Thyroid gland (tissue), 4 donors: ENCODE measurements at regions not wholly inside any gene's neighbourhood (a gene's known extent, or its start where the extent isn't known, plus 50 kb on each side); places are given as distances from the start of the nearest gene placed in this dataset.

Experiments
- DNase-seq, 2 donors: peaks; one replicate each; pipeline ENCODE4 v3.0.0-alpha.2; 2019
- H3K27ac ChIP-seq, 3 donors: fragments of 200-600 bp; sonication (generic); 1 replicate in 2 of 3; 2 replicates in 1 of 3; pipeline ENCODE4 v1.5.1; 2016 to 2019; ENCODE audit warnings: mild to moderate bottlenecking in 1 of 3, moderate library complexity in 1 of 3
- H3K27me3 ChIP-seq: fragments of 200-600 bp; sonication (generic); one replicate; pipeline ENCODE4 v1.5.1; 2019
- H3K36me3 ChIP-seq, 2 donors: fragments of 200-600 bp; sonication (generic); one replicate each; pipeline ENCODE4 v1.5.1; 2016 to 2019
- H3K4me1 ChIP-seq, 2 donors: fragments of 200-600 bp; sonication (generic); one replicate each; pipeline ENCODE4 v1.5.1; 2017 to 2019
- H3K4me3 ChIP-seq, 3 donors: fragments of 200-600 bp; sonication (generic); replicated peaks in 1 of 3; 1 replicate in 2 of 3; 2 replicates in 1 of 3; pipeline ENCODE4 v1.5.1; 2016; ENCODE audit warnings: mild to moderate bottlenecking in 1 of 3
- H3K9me3 ChIP-seq: fragments of 200-600 bp; sonication (generic); one replicate; pipeline ENCODE4 v1.5.1; 2017
- CTCF ChIP-seq, 6 experiments: fragments of 200-600 bp in 3 of 6; fragments of 450-650 bp in 3 of 6; sonication (generic) in 3 of 6; IDR thresholded peaks; one replicate each; pipeline ENCODE4 v1.5.1; 2016 to 2019; ENCODE audit warnings: antibody characterized with exemption in 6 of 6, mild to moderate bottlenecking in 2 of 6, inconsistent platforms in 1 of 6, moderate library complexity in 1 of 6
- POLR2A ChIP-seq, 2 donors: fragments of 450-650 bp; IDR thresholded peaks; one replicate each; pipeline ENCODE4 v1.6.1; 2017; ENCODE audit warnings: antibody characterized with exemption in 2 of 2, mild to moderate bottlenecking in 2 of 2, moderate library complexity in 1 of 2
- WGBS, 2 donors: methylation state at CpG; one replicate each; pipeline ENCODE4 v1.1.5; 2017; 5-methylcytosine and 5-hydroxymethylcytosine counted together
- intact Hi-C: fragments of 100-400 bp; cut with DNase I; formaldehyde crosslinking; loops from one replicate; pipeline ENCODE4 v1.15.1; 2023

- no peak for TF ChIP-seq POLR2A (IDR thresholded peaks at IDR 0.05)
- H3K36me3 ChIP-seq: no peaks in the 10 kb centered on the region
- no peaks in the 10 kb centered on the region for H3K27me3 ChIP-seq
- no peaks in the 10 kb centered on the region for H3K9me3 ChIP-seq
- DNase-seq: no peak
- 37 to 53% methylated on average over 3 of the region's 3 CpGs for WGBS, 2 donors
- H3K27ac ChIP-seq: no peak overlapping the region
- H3K4me1 ChIP-seq: no peaks in the 10 kb centered on the region
- intact Hi-C loops: no loop called here
- no peak overlapping the region for H3K4me3 ChIP-seq
Observed at GRCh38 chr2:222146488-222146887, 152.3 kb downstream of the PAX3 start.

GRCh38 chr2:222142027-222142426, 156.8 kb downstream of the PAX3 start:
- Histone ChIP-seq H3K4me1 (no peaks in the 10 kb centered on the region), H3K27me3 (no peaks in the 10 kb centered on the region), H3K27ac (no peak overlapping the region), H3K4me3 (no peak overlapping the region), H3K9me3 (no peaks in the 10 kb centered on the region), H3K36me3 (no peaks in the 10 kb centered on the region)
- WGBS, 2 donors: 93 to 98% methylated on average over 1 of the region's 1 CpG
- no peak for DNase-seq
- intact Hi-C loops: no loop called here
- TF ChIP-seq POLR2A (IDR thresholded peaks at IDR 0.05) (no peak), CTCF (IDR thresholded peaks at IDR 0.05) (no peak)

- WGBS, 2 donors: 72 to 85% methylated on average over 5 of the region's 5 CpGs
- H3K9me3 ChIP-seq: no peaks in the 10 kb centered on the region
- TF ChIP-seq CTCF (IDR thresholded peaks at IDR 0.05) (no peak), POLR2A (IDR thresholded peaks at IDR 0.05) (no peak)
- H3K4me3 ChIP-seq: no peak overlapping the region
- H3K27ac ChIP-seq: no peak overlapping the region
- no peaks in the 10 kb centered on the region for H3K27me3 ChIP-seq
- no peaks in the 10 kb centered on the region for H3K4me1 ChIP-seq
- intact Hi-C loops: no loop called here
- H3K36me3 ChIP-seq: no peaks in the 10 kb centered on the region
- DNase-seq: no peak
Observed at GRCh38 chr2:222136106-222136630, 162.6 kb downstream of the PAX3 start.

- no peaks in the 10 kb centered on the region for H3K27me3 ChIP-seq
- H3K4me3 ChIP-seq: no peak overlapping the region
- H3K27ac ChIP-seq: no peak overlapping the region
- no peaks in the 10 kb centered on the region for H3K4me1 ChIP-seq
- TF ChIP-seq POLR2A (IDR thresholded peaks at IDR 0.05): no peak
- TF ChIP-seq CTCF (IDR thresholded peaks at IDR 0.05): no peak
- DNase-seq: no peak
- H3K36me3 ChIP-seq: no peaks in the 10 kb centered on the region
- no peaks in the 10 kb centered on the region for H3K9me3 ChIP-seq
- WGBS, 2 donors: 94 to 97% methylated on average over 1 of the region's 1 CpG
- intact Hi-C loops: no loop called here
Observed at GRCh38 chr2:222134654-222135053, 164.1 kb downstream of the PAX3 start.

GRCh38 chr2:222133897-222134296, 164.9 kb downstream of the PAX3 start:
- TF ChIP-seq CTCF (IDR thresholded peaks at IDR 0.05): no peak
- no peak for TF ChIP-seq POLR2A (IDR thresholded peaks at IDR 0.05)
- H3K9me3 ChIP-seq: no peaks in the 10 kb centered on the region
- no peaks in the 10 kb centered on the region for H3K4me1 ChIP-seq
- H3K4me3 ChIP-seq: no peak overlapping the region
- intact Hi-C loops: no loop called here
- WGBS, 2 donors: 77 to 81% methylated on average over 7 of the region's 7 CpGs
- H3K27ac ChIP-seq: no peak overlapping the region
- no peak for DNase-seq
- H3K27me3 ChIP-seq: no peaks in the 10 kb centered on the region
- no peaks in the 10 kb centered on the region for H3K36me3 ChIP-seq

- 69 to 81% methylated on average over 3 of the region's 3 CpGs for WGBS, 2 donors
- H3K4me3 ChIP-seq: no peak overlapping the region
- intact Hi-C loops: no loop called here
- H3K27ac ChIP-seq: no peak overlapping the region
- no peak for DNase-seq
- H3K9me3 ChIP-seq: no peaks in the 10 kb centered on the region
- no peaks in the 10 kb centered on the region for H3K36me3 ChIP-seq
- no peaks in the 10 kb centered on the region for H3K27me3 ChIP-seq
- H3K4me1 ChIP-seq: no peaks in the 10 kb centered on the region
- no peak for TF ChIP-seq POLR2A (IDR thresholded peaks at IDR 0.05)
- no peak for TF ChIP-seq CTCF (IDR thresholded peaks at IDR 0.05)
Observed at GRCh38 chr2:222130855-222131254, 167.9 kb downstream of the PAX3 start.
